OCI-LY1 (cell line): ENCODE measurements at regions not wholly inside any gene's neighbourhood (a gene's known extent, or its start where the extent isn't known, plus 50 kb on each side); places are given as distances from the start of the nearest gene placed in this dataset.

Experiments
- CTCF ChIP-seq: fragments of 200-600 bp; sonication (generic), shearing (Covaris generic); IDR thresholded peaks from 2 replicates; pipeline ENCODE4 v1.5.1; 2017; ENCODE audit warnings: mild to moderate bottlenecking, antibody characterized with exemption, low read length, moderate library complexity, mixed read lengths
- EZH2 ChIP-seq: fragments of 200-600 bp; sonication (generic), shearing (Covaris generic); IDR thresholded peaks from 2 replicates; pipeline ENCODE4 v1.8.0; 2017; ENCODE audit warnings: borderline replicate concordance, mixed run types, mild to moderate bottlenecking, antibody characterized with exemption, low read length, moderate library complexity, mixed read lengths

GRCh38 chr7:63071920-63072319, 926.7 kb upstream of the ZNF722 start:
- TF ChIP-seq CTCF (no peak), EZH2 (no peak)
